Endothelial cell of umbilical vein (primary cell): ENCODE measurements at regions not wholly inside any gene's neighbourhood (a gene's known extent, or its start where the extent isn't known, plus 50 kb on each side); places are given as distances from the start of the nearest gene placed in this dataset.

Experiments
- BruUV-seq: library from RNA; stranded (reverse); fragments of 400-500 nt; replicated peaks from 2 replicates; lab custom pipeline; 2021; lab: Mats Ljungman, UMichigan
- CTCF ChIA-PET: fragments of 300-600, 350-600 bp; sonication (Branson Sonifier 250); formaldehyde crosslinking; loops from one replicate; lab custom pipeline; 2021; ENCODE audit warnings: antibody characterized with exemption, inconsistent platforms; lab: Charles Lee
- POLR2A ChIA-PET: fragments of 300-600, 350-600 bp; sonication (Branson Sonifier 250); formaldehyde crosslinking; loops from one replicate; lab custom pipeline; 2021; ENCODE audit warnings: antibody characterized with exemption, inconsistent platforms; lab: Charles Lee
- DNase-seq: peaks from one replicate; pipeline ENCODE4 v3.0.0-alpha.2; 2011; ENCODE audit warnings: low read depth, low spot score
- FAIRE-seq: peaks from 2 replicates; lab custom pipeline; 2011; peaks lifted over from hg19 to GRCh38; lab: Jason Lieb, UNC
- H2AFZ ChIP-seq: 2 replicates; pipeline ENCODE4 v1.6.0; 2012; ENCODE audit warnings: low read depth, low read length, control low read depth, inconsistent platforms
- H3K27ac ChIP-seq: 2 replicates; pipeline ENCODE4 v1.5.1; 2011; ENCODE audit warnings: low read depth, mild to moderate bottlenecking, control low read depth, low read length, moderate library complexity; ENCODE audit not compliant: insufficient read depth
- H3K27me3 ChIP-seq, 2 experiments: 2 replicates each; pipeline versions ENCODE4 v1.6.0 to v1.6.1; 2011; ENCODE audit warnings: low read length in 2 of 2, mixed read lengths in 1 of 2; ENCODE audit not compliant: control insufficient read depth in 2 of 2, insufficient read depth in 2 of 2
- H3K36me3 ChIP-seq, 2 experiments: 2 replicates in 1 of 2; 3 replicates in 1 of 2; pipeline ENCODE4 v1.5.1; 2011; ENCODE audit warnings: low read length in 2 of 2, mild to moderate bottlenecking in 1 of 2, moderate library complexity in 1 of 2; ENCODE audit not compliant: control insufficient read depth in 2 of 2, insufficient read depth in 2 of 2; ENCODE audit errors: extremely low read depth in 1 of 2
- H3K4me1 ChIP-seq: 3 replicates; pipeline ENCODE4 v1.5.1; 2011; ENCODE audit warnings: mild to moderate bottlenecking, low read length; ENCODE audit not compliant: control insufficient read depth, insufficient read depth; ENCODE audit errors: extremely low read depth
- H3K4me2 ChIP-seq: 2 replicates; pipeline ENCODE4 v1.6.1; 2011; ENCODE audit warnings: low read length, control low read depth, mixed read lengths; ENCODE audit not compliant: insufficient read depth
- H3K4me3 ChIP-seq, 3 experiments: fragments of 200-600 bp in 1 of 3; sonication (generic), shearing (Covaris generic) in 1 of 3; replicated peaks in 1 of 3; 2 replicates each; pipeline ENCODE4 v1.5.1; 2011 to 2016; ENCODE audit warnings: control low read depth in 3 of 3, low read length in 3 of 3, mild to moderate bottlenecking in 2 of 3, inconsistent platforms in 1 of 3, low read depth in 1 of 3, moderate library complexity in 1 of 3; ENCODE audit not compliant: insufficient read depth in 1 of 3
- H3K79me2 ChIP-seq: 2 replicates; pipeline ENCODE4 v1.6.0; 2012; ENCODE audit warnings: low read length, inconsistent platforms; ENCODE audit not compliant: control insufficient read depth, insufficient read depth
- H3K9ac ChIP-seq: replicated peaks from 2 replicates; pipeline ENCODE3; 2011; ENCODE audit warnings: low read length, control low read depth; ENCODE audit not compliant: insufficient read depth; ENCODE audit errors: extremely low read depth
- H3K9me1 ChIP-seq: replicated peaks from 3 replicates; pipeline ENCODE4 v1.6.0; 2011; ENCODE audit warnings: mild to moderate bottlenecking, low read length; ENCODE audit not compliant: control insufficient read depth, insufficient read depth; ENCODE audit errors: extremely low read depth
- H3K9me3 ChIP-seq: replicated peaks from 2 replicates; pipeline ENCODE4 v1.5.1; 2012; ENCODE audit warnings: low read length, inconsistent platforms; ENCODE audit not compliant: control insufficient read depth, insufficient read depth
- H4K20me1 ChIP-seq: replicated peaks from 2 replicates; pipeline ENCODE3; 2011; ENCODE audit warnings: mild to moderate bottlenecking, low read length; ENCODE audit not compliant: control insufficient read depth, insufficient read depth; ENCODE audit errors: extremely low read depth
- FOS ChIP-seq: IDR thresholded peaks from 2 replicates; pipeline ENCODE4 v1.6.1; 2011; ENCODE audit warnings: mild to moderate bottlenecking, low read length, moderate library complexity, borderline replicate concordance; ENCODE audit not compliant: insufficient read depth
- GATA2 ChIP-seq: IDR thresholded peaks from 2 replicates; pipeline ENCODE4 v1.7.0; 2011; ENCODE audit warnings: low read depth, mild to moderate bottlenecking, moderate library complexity, mixed read lengths, low read length; ENCODE audit not compliant: insufficient read length, insufficient read depth
- JUN ChIP-seq: IDR thresholded peaks from 2 replicates; pipeline ENCODE4 v1.6.1; 2011; ENCODE audit warnings: borderline replicate concordance, low read depth; ENCODE audit not compliant: insufficient read length, insufficient read depth
- POLR2AphosphoS5 ChIP-seq: IDR thresholded peaks from 2 replicates; pipeline ENCODE4 v1.6.1; 2012; ENCODE audit warnings: low read depth, mild to moderate bottlenecking, control low read depth, low read length, moderate library complexity; ENCODE audit not compliant: insufficient read depth
- dilution Hi-C: fragments of 300-500 bp; cut with MboI; formaldehyde crosslinking; loops from one replicate; pipeline ENCODE4 v1.15.0; 2019; ENCODE audit warnings: low sequenced_read_pairs; ENCODE audit not compliant: extremely low pct_ligation_motif_present
- intact Hi-C: fragments of 100-400 bp; cut with micrococcal nuclease; formaldehyde crosslinking; loops from one replicate; pipeline ENCODE4 v1.10.0; 2022
- TF ChIP-seq, protein P1 (sequence below): IDR thresholded peaks from 2 replicates; pipeline ENCODE4 v1.6.1; 2011; ENCODE audit not compliant: insufficient read depth, insufficient read length
- TF ChIP-seq, protein P2 (sequence below), 2 donors: IDR thresholded peaks; 1 replicate in 1 of 2; 2 replicates in 1 of 2; pipeline ENCODE4 v1.5.1; 2011; ENCODE audit warnings: low read length in 2 of 2, mild to moderate bottlenecking in 2 of 2, moderate library complexity in 2 of 2, control low read depth in 1 of 2, inconsistent platforms in 1 of 2, low read depth in 1 of 2; ENCODE audit not compliant: insufficient read depth in 1 of 2; ENCODE audit errors: extremely low read depth in 1 of 2

DNA sequence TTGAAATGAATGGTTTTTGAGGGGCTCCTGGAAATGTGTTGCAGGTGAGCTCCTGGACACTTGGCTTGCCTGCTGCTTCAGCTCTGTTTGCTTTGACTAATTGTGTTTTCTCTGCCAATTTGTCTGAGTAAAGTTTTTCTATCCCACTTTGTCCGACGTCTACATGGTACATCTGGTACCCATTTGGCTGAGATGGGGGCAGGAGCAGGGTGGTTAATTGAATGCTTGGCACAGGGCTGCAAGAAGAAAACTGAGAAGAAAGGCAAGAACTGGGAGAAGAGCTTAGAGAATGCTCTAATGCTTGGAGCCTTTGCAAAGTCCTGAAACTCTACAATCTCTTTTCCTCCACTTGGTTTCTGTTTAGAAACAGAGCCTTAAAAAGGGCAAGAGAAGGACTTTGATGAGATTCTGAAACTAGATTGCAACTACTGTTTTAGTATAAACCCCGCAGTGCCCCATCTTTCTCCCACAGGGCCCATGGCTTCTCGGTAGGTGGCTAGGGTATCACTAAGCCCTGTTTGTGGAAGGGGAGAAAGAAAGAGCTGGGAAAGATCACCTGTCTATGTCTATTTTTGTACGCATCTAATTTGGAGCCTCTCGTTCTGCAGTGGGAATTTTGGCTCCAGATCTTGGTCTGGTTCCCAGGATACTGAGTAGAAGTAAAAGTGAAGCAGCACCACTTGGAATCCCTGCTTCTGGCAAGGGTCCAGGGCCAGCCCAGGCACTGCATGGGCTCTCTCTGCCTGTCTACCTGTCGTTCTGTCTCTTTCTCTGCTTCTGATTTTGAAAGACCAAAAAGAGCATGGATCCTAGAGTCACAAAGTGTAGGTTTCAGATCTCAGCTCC, 214.4 kb downstream of the SEMA6A start:
- intact Hi-C loops: no loop called here
- no peak overlapping the region for H3K9ac ChIP-seq
- H3K36me3 ChIP-seq: no peaks in the 10 kb centered on the region
- no peaks in the 10 kb centered on the region for H3K79me2 ChIP-seq
- no peak for TF ChIP-seq JUN
- TF ChIP-seq FOS: no peak
- no peak for TF ChIP-seq POLR2AphosphoS5
- TF ChIP-seq, protein P1, sequence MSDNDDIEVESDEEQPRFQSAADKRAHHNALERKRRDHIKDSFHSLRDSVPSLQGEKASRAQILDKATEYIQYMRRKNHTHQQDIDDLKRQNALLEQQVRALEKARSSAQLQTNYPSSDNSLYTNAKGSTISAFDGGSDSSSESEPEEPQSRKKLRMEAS: no peak
- no peak for TF ChIP-seq GATA2
- TF ChIP-seq, protein P2, sequence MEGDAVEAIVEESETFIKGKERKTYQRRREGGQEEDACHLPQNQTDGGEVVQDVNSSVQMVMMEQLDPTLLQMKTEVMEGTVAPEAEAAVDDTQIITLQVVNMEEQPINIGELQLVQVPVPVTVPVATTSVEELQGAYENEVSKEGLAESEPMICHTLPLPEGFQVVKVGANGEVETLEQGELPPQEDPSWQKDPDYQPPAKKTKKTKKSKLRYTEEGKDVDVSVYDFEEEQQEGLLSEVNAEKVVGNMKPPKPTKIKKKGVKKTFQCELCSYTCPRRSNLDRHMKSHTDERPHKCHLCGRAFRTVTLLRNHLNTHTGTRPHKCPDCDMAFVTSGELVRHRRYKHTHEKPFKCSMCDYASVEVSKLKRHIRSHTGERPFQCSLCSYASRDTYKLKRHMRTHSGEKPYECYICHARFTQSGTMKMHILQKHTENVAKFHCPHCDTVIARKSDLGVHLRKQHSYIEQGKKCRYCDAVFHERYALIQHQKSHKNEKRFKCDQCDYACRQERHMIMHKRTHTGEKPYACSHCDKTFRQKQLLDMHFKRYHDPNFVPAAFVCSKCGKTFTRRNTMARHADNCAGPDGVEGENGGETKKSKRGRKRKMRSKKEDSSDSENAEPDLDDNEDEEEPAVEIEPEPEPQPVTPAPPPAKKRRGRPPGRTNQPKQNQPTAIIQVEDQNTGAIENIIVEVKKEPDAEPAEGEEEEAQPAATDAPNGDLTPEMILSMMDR (IDR thresholded peaks at IDR 0.05; ENCODE audit: extremely low read depth in 1 of 2, insufficient read depth in 1 of 2, low read depth in 1 of 2, low read length in 2 of 2): no peak
- no peaks in the 10 kb centered on the region for H3K27me3 ChIP-seq
- no peak overlapping the region for H2AFZ ChIP-seq
- H3K4me2 ChIP-seq: no peak overlapping the region
- dilution Hi-C loops: no loop called here
- ChIA-PET CTCF (interaction anchor here (3.1 kb wide), 1 partner anchor 9 kb away, joined by 18 read pairs; no protein-coding TSS in a partner anchor), POLR2A (no interaction called here)
- H3K4me1 ChIP-seq: no peaks in the 10 kb centered on the region
- DNase-seq (no peak), FAIRE-seq (no peak)
- no peaks in the 10 kb centered on the region for H3K9me3 ChIP-seq
- BruUV-seq: no TSS peak
- H4K20me1 ChIP-seq: no peaks in the 10 kb centered on the region
- H3K27ac ChIP-seq: no peak overlapping the region
- no peak overlapping the region for H3K4me3 ChIP-seq
- H3K9me1 ChIP-seq: no peaks in the 10 kb centered on the region
